Dermis blood vessel endothelial cell (primary cell): ENCODE measurements at regions not wholly inside any gene's neighbourhood (a gene's known extent, or its start where the extent isn't known, plus 50 kb on each side); places are given as distances from the start of the nearest gene placed in this dataset.
"Not testable (repeated sequence)": the region's sequence is repeated elsewhere in the genome, so short reads cannot be mapped to it uniquely, and the experiment has no call there.

ENCODE experiments used
- DNase-seq: peaks from one replicate; pipeline ENCODE4 v3.0.0; 2010

DNA sequence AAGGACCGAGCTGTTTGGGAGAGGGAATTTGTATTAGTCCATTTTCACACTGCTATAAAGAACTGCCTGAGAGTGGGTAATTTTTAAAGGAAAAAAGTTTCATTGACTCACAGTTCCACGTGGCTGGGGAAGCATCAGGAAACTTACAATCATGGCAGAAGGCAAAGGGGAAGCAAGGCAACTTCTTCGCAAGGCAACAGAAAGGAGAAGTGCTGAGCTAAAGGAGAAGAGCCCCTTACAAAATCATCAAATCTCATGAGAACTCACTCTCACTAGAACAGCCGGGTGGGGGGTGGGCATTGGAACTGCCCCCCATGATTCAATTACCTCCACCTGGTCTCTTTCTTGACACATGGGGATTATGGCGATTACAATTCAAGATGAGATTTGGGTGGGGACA lies 121.8 kb upstream of the SLC13A1 start:
- DNase-seq: not testable (repeated sequence)

DNA sequence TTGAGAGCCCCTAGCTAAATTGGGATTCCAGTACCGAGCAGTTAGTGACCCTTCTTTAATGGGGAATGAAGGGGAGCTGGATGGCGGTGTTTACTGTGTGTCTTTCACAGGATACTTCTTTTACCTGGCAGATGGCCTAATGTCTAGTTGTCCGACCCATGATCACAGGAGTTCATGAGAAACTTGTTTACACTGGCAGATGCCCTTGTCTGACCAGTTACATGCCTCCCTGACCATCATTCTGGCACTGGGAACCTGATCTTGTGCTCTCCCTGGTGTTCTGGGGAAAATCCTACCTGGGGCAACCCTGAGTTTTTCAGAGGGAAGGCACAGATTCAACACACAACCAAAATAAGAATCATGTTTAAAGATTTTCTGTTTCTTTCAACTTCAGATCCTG lies 120.1 kb upstream of the SLC13A1 start:
- DNase-seq: no peak

DNA sequence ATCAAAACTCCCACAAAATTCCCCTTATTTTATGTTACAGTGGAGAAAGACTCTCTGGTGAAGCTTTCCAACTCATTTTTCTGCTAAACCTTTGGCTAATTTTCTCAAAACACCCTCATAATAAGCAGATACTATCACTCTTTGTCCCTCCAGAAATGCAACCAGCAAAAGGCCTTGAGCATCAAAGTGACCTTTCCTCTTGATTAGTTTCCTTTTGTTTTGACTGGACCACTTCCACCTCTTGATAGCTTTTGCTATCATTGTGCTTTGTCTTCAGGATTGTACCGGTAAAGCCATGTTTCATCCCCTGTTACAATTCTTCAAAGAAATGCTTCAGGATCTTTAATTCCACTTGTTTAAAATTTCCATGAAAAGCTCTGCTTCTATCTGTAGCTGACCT lies 115.1 kb upstream of the SLC13A1 start:
- DNase-seq: no peak

DNA sequence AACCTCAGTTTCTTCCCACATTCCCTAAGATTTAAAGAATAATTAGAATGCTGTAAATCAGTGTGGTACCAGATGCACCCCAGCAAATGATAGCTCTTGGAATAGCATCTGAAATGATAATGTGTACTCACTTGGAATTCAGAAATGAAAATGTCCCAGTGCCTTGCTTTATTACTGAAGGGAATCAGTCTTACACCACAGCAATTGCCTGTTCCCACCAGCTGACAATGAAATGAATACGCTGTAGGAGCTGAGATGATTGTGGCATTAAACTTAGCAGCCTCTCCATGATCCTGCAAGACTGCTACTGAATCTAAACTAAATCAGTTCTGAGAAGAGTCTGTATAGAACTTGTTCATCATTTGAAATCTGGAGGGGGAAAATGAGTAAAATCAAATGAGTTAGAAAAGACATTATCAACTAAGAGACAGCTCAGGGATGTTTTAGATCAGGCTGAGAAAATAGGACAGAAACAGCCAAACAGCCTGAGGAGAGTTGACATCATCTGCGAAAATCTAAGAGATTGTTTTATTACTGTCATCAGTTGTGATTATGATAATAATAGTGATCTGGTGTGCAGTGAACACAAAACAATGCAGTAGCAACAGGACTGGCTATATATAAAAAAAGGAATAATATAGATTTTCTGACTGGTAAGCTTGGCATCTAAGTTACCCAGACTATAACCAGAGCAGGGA lies 108.6 kb upstream of the SLC13A1 start:
- no peak for DNase-seq

DNA sequence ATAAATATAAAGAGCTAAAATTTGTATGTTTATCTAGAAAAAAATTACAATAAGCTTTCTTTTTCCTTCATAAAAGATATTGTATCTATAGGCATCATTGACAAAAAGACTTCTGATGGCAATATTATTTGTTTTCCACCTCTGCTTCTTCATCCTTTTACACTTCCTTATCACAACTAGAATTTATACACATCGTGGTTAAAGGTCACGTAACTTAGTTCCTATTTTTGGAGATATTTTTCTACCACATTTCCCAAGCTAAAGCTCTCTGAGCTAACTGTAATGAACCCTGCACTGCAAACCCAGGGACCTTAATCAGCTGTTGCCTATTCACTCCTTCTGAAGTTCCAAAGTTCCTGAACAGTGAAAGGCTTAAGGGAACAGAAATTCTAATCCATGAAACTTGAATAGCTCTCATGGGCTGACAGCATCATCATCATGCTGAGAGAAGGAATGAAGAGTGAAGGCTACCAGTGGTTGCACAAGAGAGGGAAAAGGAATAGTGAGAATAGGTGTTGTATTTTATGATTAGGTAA lies 106.1 kb upstream of the SLC13A1 start:
- no peak for DNase-seq

DNA sequence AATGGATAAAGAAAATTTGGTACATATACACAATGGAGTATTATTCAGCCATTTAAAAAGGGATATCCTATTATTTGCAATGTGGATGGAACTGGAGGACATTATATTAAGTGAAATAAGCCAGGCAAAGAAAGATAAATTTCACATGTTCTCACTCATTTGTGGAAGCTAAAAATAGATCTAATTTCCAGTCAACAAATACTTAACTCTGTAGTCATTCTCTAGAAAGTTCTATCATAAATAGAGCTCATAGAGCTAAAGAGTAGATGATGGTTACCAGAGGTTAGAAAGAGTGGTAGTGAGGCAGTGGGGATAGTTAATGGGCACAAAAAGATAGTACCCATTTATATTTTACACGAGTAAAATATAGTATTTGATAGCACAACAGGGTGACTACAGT lies 104.2 kb upstream of the SLC13A1 start:
- DNase-seq: no peak

DNA sequence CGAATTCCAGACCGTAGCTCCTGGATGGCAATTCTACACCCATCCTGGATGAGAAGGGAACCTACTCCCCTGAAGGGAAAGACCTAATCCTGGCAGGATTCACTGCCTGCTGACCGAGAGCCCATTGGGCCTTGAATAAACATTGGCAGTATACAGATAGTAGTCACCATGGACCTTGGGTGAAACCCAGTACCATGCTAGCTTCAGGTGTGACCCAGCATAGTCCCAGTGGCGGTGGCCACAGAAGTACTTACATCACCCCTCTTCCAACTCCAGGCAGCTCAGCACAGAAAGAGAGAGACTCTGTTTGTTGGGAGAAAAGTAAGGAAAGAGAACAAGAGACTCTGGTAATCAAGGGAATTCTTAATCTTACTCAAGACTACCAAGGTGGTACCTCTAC lies 97.2 kb upstream of the SLC13A1 start:
- no peak for DNase-seq

DNA sequence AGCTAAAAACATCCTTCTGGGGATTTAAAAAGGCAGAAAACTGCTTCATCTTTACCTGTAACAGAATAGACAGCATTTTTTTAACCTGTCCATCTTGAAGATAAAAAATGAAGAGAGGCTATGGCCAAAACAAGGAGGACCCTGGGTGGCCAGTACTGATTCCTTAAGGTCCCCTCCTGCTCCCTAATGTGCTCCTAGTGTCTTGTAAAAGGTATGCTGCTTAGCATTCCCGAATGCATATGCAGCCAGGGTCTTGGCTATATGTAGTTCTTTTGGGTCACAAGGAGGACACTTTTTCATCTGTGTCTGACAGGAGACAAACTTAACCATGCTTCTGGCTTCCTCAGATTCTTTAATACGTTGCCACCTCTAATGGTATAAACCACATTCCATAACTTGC lies 93.9 kb upstream of the SLC13A1 start:
- no peak for DNase-seq

DNA sequence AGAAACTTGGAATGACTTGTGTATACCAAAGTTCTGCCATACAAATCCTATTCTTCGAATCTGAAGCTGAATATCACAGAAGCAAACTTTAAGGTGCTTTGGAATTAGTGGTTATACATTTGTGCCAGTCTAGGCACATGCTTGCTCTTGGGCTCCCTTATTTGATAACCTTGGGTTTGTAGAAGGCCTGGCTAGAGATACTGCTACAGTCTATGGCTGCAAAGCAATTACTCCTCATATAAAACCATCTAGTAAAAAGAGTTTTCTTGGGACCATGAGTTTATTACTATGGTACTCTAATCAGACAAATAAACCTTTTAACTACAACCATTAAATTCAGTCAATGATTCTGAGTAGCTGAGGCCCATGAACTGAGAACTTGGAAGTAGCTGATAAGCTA lies 92.5 kb upstream of the SLC13A1 start:
- no peak for DNase-seq

DNA sequence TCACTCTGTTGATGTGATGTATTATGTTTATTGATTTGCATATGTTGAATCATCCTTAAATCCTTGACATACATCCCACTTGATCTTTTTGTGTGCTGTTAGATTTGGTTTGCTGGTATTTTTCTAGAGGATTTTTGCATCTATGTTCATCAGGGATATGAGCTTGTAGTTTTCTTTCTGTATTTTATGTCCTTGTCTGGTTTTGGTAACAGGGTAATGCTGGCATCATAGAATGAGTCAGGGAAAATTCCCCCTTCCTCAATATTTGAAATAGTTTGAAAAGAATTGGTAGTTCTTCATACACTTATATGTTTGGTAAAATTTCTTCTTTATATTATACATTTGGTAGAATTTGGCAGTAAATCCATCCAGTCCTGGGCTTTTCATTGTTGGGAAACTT lies 89.4 kb upstream of the SLC13A1 start:
- no peak for DNase-seq

DNA sequence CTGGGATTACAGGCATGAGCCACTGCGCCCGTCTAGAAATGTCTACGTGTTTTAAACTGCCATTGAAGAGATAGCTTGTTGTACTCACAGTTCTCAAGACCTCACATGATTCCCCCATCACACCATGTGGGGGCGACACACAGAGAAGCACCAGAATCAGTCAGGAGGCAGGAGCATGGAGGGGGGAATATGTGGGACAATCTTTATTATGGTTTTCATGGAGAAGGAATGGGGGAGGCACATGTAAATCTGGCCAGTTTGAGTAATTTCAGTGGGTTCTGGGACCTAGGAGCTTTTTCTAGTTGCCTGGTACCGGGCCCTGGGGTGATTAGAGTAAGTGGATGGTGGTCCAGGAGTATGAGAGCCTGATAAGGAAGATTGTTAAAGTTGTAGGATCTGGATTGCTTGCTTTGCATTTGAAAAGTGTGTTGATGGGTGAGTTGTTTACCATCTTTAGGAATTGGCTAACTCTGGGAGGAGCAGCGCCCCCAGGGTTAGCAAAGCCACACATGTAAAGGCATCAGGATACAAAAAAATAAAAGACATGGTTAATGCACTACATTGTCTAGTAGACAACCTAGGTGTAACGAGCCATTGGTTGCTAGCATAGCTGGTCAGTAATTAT lies 85.4 kb upstream of the SLC13A1 start:
- DNase-seq: no peak

DNA sequence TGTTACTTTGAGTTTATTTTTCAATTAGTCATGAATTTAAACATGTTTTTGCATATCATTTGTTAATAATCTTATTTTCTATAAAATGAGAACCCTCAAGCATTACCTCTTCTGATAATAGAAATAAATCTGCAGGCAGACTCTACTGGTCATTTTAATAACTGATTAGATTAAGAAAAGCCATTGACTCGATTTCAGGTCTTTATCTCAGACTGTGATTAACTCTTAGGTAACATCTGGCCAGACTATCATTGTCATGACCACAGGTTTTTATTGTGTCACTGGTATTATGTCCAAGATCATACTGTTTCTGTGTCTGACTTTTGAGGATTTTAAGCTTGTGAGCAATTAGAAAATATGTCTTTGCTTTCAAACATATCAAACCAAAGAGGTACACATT lies 83.6 kb upstream of the SLC13A1 start:
- no peak for DNase-seq

DNA sequence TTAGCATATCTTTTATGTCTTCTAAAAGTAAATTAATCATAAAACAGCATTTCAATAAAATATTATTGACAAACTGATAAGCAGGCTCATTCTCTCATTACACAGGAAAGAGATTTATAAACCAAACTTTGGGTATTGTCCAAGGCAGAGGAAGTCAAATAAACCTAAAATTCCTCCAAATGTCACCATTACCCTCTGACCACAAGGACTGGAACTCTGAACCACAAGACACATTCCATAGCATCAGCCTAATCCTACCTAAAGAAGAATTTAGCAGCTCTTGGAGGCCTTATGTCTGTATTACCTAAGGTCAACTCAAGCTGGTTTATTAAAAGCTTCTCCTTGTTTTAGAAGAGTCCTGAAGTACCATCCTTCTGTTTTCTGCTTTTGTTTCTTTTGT lies 82.4 kb upstream of the SLC13A1 start:
- no peak for DNase-seq

DNA sequence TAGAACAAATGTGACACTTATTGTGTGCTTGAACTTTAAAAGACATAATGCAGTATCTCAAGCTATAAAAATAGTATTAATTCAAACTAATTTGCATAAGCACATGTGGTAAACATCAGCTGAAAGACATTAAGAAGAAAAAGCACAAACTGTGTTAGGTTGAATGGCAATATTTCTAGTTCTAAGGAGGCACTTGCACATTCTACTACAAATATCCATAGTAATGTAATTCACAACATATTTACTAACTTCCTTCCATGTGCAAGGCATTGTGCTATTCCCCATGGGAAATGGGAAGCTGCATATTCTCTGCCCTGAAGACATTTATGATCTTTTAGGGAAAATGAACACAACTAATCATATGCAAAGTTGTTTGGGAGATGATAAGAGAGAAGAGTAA lies 80.2 kb upstream of the SLC13A1 start:
- no peak for DNase-seq

DNA sequence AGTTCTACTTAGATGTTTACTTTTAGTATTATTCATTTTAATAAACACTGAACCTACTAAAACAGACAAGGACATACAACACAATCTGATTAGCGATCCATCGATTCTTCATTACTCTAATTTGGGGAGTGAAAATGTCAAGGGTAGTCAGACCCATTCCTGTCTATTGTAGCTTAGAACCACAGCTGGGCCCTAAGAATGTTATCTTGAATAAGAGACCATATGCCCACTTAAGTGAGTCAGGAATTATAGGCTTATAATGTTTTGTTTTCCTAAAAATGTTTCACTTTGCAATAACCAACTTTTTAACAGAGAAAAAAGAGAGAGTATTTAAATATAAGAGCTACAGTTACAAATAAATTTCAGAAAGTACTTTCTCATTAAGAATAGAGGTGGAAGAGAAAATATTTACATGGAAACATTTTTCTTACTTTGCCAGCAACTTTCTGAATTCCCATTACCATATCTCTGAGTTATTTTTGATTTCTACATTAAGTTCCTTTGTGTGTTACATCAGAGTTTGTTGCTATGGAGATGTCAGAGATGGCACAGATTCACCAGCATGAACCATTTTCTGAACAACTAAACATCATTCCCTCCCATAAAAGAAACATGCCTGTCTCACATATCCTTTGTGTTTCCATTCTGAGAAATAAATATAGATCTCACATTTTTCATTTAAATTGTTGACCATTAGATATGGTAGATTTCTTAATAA lies 75.4 kb upstream of the SLC13A1 start:
- no peak for DNase-seq

DNA sequence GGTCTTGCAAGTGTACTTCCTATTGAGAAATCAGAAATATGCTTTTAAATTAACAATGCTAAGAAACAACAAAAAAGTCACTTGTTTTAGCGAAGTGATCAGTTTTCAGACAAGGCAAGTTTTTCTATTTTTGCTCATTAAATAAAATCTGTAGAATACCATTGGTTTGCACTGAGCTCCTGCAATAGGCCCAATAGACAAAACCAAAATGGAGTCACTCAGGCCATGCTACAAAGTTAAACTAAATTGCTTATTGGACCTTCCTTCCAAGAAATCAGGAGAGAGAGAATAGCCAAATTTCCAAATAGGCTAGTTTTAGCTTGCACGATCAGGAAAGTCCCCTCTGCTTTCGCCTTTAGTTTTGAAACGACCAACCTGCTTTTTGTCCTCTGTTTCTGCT lies 73.4 kb upstream of the SLC13A1 start:
- no peak for DNase-seq

DNA sequence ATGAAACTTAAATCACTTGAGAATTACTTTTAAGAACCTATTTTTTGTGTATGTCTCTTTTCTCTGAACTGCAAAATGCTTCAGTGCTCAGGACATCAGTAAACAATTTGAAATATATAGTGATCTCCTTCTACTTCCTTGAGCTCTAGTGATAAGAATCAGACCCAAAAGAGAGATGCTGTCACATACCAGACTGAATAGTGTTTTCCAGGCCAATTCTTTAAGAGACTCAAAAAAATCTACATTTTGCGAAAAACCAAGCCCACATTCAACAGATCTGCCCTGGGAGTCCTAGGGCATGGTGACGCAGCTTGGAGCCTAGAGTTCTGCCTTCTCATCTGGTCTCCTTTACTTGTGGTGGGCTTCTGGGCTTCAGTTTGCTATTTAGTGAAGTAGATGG lies 72.1 kb upstream of the SLC13A1 start:
- no peak for DNase-seq

DNA sequence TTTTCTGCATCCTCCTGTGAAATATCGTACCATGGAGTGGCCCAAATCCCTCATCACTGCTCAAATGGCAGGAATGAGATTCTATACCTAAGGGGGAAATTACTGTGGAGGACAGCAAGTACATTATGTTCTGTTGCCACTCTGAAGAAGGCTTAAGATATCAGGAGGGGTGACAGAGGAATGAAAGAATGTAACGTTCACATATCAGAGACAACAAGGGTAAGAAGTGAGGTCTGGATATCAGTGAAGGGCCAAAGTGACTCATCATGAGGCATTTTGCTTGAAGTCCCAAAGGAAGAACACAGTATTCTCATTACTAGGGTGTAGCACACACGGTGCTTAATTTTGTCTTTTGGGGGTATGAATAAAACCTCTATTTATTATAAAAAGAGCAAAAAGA lies 71.5 kb upstream of the SLC13A1 start:
- DNase-seq: no peak

DNA sequence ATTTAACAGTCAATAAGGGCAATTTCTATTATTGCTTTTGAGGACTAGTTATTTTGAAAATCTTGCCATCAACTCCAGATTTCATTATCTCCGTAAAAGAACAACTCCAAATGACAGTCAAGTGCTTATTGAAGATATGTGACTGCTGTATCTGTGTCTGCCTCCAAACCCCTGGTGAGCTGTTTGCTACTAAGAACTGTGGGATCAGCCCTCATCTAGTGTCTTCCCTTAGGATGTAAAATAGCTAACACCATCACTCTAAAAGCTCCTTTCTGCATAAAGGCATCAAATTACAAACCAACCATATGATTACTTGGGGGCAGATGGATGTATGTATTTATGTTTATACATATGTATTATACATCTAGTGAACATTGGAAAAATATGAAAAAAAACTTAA lies 70.8 kb upstream of the SLC13A1 start:
- no peak for DNase-seq

DNA sequence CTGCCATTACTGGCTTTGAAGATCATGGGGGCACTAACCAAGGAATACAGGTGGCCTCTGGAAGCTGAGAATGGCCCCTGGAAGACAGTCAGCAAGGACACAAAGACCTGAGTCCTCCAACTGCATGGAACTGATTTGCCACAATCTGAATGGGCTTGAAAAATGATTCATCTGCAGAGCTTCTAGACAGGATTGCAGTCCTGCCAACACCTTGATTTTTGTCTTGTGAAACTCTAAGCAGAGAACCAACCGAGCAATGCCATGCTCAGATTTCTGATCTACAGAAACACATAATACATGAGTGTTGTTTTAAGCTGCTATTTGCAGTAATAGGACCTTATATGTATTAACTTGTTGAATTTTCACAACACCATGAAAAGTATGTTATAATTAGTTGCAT lies 66.1 kb upstream of the SLC13A1 start:
- no peak for DNase-seq

DNA sequence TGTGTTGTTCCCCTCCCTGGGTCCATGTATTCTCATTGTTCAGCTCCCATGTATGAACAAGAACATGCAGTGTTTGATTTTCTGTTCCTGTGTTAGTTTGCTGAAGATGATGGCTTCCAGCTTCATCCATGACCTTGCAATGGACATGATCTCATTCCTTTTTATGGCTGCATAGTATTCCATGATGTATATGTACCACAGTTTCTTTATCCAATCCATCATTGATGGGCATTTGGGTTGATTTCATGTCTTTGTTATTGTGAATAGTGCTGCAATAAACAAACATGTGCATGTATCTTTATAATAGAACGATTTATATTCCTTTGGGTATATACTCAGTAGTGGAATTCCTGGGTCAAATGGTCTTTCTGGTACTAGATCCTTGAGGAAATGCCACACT lies 65.1 kb upstream of the SLC13A1 start:
- DNase-seq: not testable (repeated sequence)

DNA sequence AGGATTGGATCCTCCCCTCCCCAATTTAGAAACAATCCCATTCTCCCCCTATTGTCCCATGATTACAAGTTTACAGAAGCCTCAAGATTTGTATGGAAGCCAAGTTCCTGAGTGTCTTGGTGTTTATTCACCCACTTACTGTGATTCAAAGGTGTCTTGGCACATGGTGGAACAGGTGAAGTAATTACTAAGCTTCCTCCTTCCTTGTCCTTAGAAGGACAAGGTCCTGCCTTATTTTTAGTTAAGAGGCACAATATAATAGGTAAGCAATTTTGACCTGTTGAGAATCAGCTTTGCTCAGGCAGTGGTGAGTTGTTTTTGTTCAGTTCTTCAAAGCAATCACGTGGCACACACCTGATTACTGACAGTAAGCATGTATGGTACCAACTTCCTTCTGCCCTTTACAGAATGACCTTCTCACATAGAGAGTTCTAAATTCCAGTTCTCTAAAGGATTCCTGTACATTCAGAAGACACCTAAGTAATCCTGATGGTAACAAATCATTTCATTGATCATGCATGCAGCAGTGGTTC lies 60.7 kb upstream of the SLC13A1 start:
- DNase-seq: no peak

DNA sequence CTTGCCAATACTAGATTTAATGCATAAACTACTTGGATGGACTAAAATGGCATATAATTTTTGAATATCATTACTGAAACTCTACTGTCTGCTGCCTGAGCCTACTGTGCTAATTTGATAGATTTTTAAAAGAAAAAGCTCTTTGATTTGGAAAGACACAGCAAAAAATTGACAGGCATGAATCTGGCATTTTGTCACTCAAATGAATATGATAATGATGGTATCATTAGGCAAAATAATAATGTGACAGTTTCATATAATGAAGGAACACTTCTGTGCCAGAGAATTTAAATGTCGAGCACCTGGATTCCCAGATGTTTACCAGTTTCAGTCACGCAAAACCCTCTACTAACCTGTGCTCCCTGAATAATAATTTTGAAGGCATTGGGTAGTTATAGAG lies 60.0 kb upstream of the SLC13A1 start:
- no peak for DNase-seq
